ENCODE measurements at regions not wholly inside any gene's neighbourhood (a gene's known extent, or its start where the extent isn't known, plus 50 kb on each side); places are given as distances from the start of the nearest gene placed in this dataset.

- TF ChIP-seq CUX1 (IDR thresholded peaks at IDR 0.05; ENCODE audit: insufficient replicate concordance, low read depth, low read length): no peak
Measured at GRCh38 chr4:89489338-89489771, 181.8 kb upstream of the GPRIN3 start (continued).

- POLR2A ChIA-PET: no interaction called here
- Histone ChIP-seq H2AFZ (ENCODE audit: control insufficient read depth, low read depth, low read length) (no peak overlapping the region), H3K4me3 (no peak overlapping the region), H3K79me2 (ENCODE audit: control insufficient read depth, insufficient read depth, low read length) (no peaks in the 10 kb centered on the region), H3K4me1 (ENCODE audit: control insufficient read depth, insufficient read depth, low read length) (no peaks in the 10 kb centered on the region), H3K9me3 (replicated peaks; ENCODE audit: control insufficient read depth, insufficient read depth, low read length) (no peaks in the 10 kb centered on the region), H3K4me2 (ENCODE audit: control insufficient read depth, insufficient read depth) (no peak overlapping the region), H3K9ac (ENCODE audit: control insufficient read depth, insufficient read depth, low read length) (no peak overlapping the region), H3K27me3 (replicated peaks in 1 of 2; ENCODE audit: control insufficient read depth in 2 of 2, insufficient read depth in 2 of 2, low read length in 1 of 2) (no peaks in the 10 kb centered on the region), H3K36me3 (ENCODE audit: control insufficient read depth in 2 of 2, insufficient read depth in 2 of 2, low read length in 1 of 2) (no peaks in the 10 kb centered on the region), H3K27ac (ENCODE audit: control insufficient read depth, insufficient read depth) (no peak overlapping the region), H4K20me1 (ENCODE audit: control insufficient read depth, insufficient read depth) (no peaks in the 10 kb centered on the region)
- FAIRE-seq (no peak), ATAC-seq (no peak), DNase-seq (ENCODE audit: low read depth, low spot score) (no peak)
- intact Hi-C loops (cut with micrococcal nuclease; ENCODE audit: unreplicated experiment) (loop anchor here (5.0 kb wide), 1 partner anchor 414 kb away; no protein-coding TSS in a partner anchor), in situ Hi-C loops (cut with MboI) (no loop called here)
- SMC1A ChIA-PET (ENCODE audit: uncharacterized antibody, unreplicated experiment): interaction anchor here (1.6 kb wide), 1 partner anchor 414 kb away, joined by 5 read pairs; no protein-coding TSS in a partner anchor
- TF ChIP-seq CHD2 (IDR thresholded peaks at IDR 0.05; ENCODE audit: borderline replicate concordance, low read depth, low read length): no peak
- no TSS peak for BruUV-seq (replicated peaks)
- 48% methylated on average over 3 of the region's 3 CpGs for WGBS (ENCODE audit: insufficient coverage, insufficient replicate concordance, low lambda C conversion rate, missing lambda C conversion rate)
- CTCF ChIA-PET: interaction anchor here (1.0 to 1.7 kb wide), 2 partner anchors 9 to 262 kb away, joined by 3 to 4 read pairs; no protein-coding TSS in a partner anchor
- RAD21 ChIA-PET (ENCODE audit: unreplicated experiment): no interaction called here
Measured at GRCh38 chr4:89488736-89489135, 181.1 kb upstream of the GPRIN3 start.
